Keratinocyte (primary cell): ENCODE measurements at regions not wholly inside any gene's neighbourhood (a gene's known extent, or its start where the extent isn't known, plus 50 kb on each side); places are given as distances from the start of the nearest gene placed in this dataset.

Experiments used
- EZH2 ChIP-seq: IDR thresholded peaks from one replicate; pipeline ENCODE4 v1.6.1; 2012; ENCODE audit warnings: inconsistent platforms, mild to moderate bottlenecking, low read length, moderate library complexity
- TF ChIP-seq, protein P1 (sequence below), 3 experiments: IDR thresholded peaks in 1 of 3; conservative IDR thresholded peaks in 1 of 3; optimal IDR thresholded peaks in 1 of 3; 2 replicates in 2 of 3; 3 replicates in 1 of 3; pipeline versions ENCODE3 to v1.5.1; 2011; ENCODE audit warnings: low read length in 3 of 3, mild to moderate bottlenecking in 3 of 3, moderate library complexity in 2 of 3, control low read depth in 1 of 3, inconsistent platforms in 1 of 3; ENCODE audit not compliant: insufficient read depth in 2 of 3; ENCODE audit errors: extremely low read depth in 1 of 3

- TF ChIP-seq, protein P1, sequence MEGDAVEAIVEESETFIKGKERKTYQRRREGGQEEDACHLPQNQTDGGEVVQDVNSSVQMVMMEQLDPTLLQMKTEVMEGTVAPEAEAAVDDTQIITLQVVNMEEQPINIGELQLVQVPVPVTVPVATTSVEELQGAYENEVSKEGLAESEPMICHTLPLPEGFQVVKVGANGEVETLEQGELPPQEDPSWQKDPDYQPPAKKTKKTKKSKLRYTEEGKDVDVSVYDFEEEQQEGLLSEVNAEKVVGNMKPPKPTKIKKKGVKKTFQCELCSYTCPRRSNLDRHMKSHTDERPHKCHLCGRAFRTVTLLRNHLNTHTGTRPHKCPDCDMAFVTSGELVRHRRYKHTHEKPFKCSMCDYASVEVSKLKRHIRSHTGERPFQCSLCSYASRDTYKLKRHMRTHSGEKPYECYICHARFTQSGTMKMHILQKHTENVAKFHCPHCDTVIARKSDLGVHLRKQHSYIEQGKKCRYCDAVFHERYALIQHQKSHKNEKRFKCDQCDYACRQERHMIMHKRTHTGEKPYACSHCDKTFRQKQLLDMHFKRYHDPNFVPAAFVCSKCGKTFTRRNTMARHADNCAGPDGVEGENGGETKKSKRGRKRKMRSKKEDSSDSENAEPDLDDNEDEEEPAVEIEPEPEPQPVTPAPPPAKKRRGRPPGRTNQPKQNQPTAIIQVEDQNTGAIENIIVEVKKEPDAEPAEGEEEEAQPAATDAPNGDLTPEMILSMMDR (optimal IDR thresholded peaks at IDR 0.05 in 1 of 3, IDR thresholded peaks at IDR 0.05 in 1 of 3, conservative IDR thresholded peaks at IDR 0.05 in 1 of 3; ENCODE audit: extremely low read depth in 1 of 3, insufficient read depth in 2 of 3, low read length in 3 of 3): no peak
- no peak for TF ChIP-seq EZH2
Observed at GRCh38 chr11:41935795-41936194, 476.3 kb upstream of the LRRC4C start.
